SH-SY5Y (cell line): ENCODE measurements at regions not wholly inside any gene's neighbourhood (a gene's known extent, or its start where the extent isn't known, plus 50 kb on each side); places are given as distances from the start of the nearest gene placed in this dataset.

ENCODE experiments used
- GATA2 ChIP-seq: IDR thresholded peaks from 2 replicates; pipeline ENCODE4 v1.6.1; 2011; ENCODE audit warnings: mild to moderate bottlenecking, low read depth, low read length
- GATA3 ChIP-seq: IDR thresholded peaks from 2 replicates; pipeline ENCODE4 v1.6.1; 2011; ENCODE audit warnings: low read depth, mild to moderate bottlenecking, low read length, moderate library complexity

DNA sequence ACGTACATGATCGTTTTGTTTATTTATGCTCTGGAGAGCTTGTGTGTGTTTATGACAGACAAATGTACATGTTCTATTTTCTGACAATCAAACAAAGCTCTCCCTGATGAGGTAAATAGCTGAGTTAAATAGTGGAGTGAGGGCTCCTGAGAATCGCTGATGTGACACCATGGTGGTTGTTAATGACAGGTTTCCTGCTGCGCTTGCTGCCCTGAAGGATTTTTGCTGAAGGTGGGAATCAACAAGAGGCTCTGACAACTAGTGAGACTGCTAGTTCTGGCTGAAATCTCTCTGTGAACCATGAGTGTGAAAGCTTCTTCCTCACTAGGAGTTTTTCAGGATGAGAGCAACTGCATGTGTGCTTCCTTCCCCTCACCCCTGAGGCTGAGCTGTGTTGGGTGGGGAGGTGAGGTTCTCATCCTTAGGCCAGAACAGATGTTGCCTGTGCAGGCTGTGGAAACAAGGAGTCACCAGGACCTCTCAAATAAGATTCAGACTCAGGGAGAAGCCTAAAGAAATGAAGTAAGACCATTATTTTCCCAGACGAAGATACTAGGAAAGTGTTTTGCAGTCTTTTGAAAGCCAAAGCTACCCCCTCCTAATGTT, 173.4 kb upstream of the JADE1 start:
- TF ChIP-seq GATA3 (no peak), GATA2 (no peak)
